ENCODE measurements at regions not wholly inside any gene's neighbourhood (a gene's known extent, or its start where the extent isn't known, plus 50 kb on each side); places are given as distances from the start of the nearest gene placed in this dataset.
"Not testable (repeated sequence)": the region's sequence is repeated elsewhere in the genome, so short reads cannot be mapped to it uniquely, and the experiment has no call there.

DNA sequence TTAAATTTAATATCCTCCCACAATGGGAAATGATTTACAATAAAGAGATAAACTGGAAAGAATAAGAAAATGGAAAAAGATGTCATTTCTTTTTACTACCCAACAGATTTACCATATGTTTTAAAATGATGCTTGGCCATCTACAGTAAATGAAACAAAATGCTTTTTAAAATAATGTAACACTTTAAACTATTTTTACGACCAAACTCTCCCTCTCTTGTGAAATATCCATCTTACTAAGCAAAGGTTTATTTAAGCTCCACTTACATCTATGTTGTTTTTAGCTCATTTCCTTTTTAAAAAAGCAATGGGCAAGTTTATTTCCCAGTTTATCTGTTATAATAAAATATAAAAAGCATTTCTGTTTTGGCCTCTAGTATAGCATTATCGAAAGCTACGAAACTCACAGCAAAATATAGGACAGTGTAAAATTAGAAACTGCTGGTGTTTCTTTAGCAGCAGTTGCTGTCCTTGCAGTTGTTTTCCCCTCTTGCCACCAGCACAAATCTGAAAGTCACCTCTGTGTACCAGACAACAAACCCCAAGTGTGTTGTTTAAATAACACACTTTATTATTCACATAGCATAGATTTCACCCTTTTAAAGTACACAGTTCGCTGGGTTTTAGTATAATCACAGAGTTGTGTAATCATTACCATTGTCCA lies 195.1 kb downstream of the CDRT15L2 start:
- DNase-seq = no peak

DNA sequence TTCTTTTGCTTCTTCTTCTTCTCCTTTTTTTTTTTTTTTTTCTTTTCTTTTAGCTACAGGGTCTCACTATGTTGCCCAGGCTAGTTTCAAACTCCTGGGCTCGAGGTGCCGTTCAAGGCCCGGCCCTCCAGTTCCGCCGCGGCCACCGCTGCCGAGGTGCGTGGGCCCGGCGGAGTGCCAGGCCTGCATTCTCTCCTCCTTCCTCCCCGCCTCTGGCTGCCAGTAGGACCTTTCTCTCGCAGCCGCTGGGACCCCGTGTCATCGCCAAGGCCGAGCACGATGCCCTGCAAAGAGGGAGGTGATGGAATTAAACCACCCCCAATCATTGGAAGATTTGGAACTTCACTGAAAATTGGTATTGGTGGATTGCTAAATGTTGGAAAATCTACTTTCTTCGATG lies 195.8 kb downstream of the CDRT15L2 start:
- no peak for DNase-seq

DNA sequence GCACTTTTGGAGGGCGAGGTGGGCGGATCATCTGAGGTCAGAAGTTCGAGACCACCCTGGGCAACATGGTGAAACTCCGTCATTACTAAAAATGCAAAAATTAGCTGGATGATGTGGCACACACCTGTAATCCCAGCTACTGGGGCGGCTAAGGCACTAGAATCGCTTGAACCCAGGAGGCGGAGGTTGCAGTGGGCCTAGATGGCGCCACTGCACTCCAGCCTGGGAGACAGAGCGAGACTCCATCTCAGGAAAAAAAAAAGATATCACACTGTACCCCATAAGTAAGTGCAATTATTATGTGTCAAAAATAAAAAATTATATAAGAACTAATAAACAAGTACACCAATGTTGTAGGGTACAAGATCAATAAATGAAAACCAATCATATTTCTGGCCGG lies 200.0 kb downstream of the CDRT15L2 start:
- no peak for DNase-seq

DNA sequence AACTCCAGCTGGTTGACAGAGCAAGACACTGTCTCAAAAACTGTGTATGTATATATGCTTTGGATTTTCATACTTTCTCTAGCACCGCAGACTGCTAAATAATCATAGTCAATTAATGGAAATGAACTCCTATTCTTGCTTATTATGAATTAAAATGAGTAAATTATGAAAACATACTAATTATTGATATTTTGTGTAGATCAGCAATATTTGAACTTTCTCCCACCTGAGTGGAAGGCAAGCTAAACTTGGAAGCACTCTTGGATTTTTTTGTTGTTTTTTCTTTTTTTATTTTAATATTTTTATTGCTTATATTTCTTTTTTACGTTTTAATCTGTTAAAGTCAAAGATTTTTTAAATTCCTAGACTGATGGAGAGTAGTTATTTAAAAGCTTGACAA lies 201.7 kb downstream of the CDRT15L2 start:
- DNase-seq = no peak

DNA sequence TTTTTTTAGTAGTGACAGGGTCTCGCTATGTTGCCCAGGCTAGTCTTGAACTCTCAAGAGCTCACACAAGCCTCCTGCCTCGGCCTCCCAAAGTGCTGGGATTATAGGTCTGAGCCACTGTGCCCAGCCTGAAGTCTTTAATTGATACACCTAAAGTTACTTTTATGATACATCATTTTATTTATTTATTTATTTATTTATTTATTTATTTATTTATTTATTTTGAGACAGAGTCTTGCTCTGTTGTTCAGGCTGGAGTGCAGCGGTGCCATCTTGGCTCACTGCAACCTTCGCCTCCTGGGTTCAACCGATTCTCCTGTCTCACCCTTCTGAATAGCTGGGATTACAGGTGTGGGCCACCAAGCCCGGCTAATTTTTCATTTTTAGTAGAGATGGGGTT lies 202.3 kb downstream of the CDRT15L2 start:
- not testable (repeated sequence) for DNase-seq

DNA sequence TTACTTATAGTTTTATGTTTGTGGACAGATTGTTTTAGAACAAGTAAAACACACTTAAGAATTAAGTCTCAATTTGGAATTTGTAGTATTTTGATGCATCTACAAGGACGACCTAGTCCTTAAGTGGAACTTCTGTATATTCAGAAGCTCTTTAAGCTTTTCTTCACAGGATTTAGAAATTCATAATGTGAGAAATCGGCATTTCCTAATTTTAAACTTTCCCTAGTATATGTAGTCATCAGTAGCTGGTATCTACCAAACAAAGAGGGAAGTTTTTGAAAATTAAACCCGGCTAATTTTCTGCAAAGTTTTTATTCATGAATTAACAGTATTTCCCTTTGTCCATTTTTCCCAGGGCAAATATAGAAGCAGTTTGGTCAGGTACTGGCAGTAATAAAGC lies 203.6 kb downstream of the CDRT15L2 start:
- DNase-seq = no peak

DNA sequence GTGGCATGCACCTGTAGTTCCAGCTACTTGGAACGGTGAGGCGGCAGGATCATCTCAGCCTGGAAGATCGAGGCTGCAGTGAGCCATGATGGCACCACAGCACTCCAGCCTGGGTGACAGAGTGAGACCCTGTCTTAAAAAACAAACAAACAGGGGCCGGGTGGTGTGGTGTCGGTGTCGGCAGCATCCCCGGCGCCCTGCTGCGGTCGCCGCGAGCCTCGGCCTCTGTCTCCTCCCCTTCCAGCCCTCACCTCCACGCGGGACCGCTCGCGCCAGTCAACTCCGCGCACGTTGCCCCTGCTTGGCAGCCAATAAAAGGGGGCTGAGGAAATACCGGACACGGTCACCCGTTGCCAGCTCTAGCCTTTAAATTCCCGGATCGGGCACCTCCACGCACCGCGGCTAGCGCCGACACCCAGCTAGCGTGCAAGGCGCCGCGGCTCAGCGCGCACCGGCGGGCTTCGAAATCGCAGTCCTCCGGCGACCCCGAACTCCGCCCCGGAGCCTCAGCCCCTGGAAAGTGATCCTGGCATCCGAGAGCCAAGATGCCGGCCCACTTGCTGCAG lies 204.7 kb downstream of the CDRT15L2 start:
- no peak for DNase-seq

DNA sequence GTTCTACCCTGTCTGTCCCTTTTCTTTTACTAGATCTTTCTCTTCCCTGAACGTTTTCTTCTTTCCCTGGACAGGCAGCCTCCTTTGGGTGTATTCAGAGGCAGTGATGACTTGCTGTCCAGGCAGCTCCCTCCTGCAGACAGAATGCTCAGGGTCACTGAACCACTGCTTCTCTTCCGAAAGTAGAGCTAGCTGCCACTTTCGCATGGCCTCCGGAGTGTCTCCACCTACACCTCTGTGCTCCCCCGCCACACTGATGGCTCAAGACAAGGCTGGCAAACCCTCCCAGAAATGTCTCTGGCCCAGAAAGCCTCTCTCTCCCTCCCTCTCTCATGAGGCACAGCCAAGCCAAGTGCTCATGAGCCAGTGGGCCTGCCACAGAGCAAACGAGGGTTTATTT lies 207.8 kb downstream of the CDRT15L2 start:
- DNase-seq = no peak

DNA sequence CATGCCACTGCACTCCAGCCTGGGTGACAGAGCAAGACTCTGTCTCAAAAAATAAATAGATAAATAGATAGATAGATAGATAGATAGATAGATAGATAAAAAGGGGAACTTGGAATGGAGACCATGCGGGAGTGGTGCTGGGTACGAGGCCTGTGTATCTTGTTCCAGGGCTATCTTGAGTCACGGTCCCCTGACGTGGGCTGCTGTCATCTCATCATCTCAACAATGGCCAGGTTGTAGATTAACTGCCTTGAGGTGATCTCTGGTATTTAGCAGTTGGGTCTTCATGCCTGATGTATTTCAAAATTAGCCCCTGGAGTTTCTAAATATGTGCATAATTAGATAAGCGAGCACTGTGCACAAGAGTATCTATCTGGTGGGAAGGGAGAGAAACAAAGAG lies 212.1 kb downstream of the CDRT15L2 start:
- no peak for DNase-seq

DNA sequence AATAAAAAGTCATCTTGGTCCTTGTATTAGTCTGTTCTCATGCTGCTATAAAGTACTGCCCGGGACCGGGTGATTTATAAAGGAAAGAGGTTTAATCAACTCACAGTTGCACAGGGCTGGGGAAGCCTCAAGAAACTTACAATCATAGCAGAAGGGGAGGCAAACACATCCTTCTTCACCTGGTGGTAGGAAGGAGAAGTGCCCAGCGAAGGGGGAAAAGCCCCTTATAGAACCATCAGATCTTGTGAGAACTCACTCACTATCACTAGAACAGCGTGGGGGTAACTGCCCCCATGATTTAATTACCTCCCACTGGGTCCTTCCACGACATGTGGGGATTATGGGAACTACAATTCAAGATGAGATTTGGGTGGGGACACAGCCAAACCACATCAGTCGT lies 215.0 kb downstream of the CDRT15L2 start:
- not testable (repeated sequence) for DNase-seq

DNA sequence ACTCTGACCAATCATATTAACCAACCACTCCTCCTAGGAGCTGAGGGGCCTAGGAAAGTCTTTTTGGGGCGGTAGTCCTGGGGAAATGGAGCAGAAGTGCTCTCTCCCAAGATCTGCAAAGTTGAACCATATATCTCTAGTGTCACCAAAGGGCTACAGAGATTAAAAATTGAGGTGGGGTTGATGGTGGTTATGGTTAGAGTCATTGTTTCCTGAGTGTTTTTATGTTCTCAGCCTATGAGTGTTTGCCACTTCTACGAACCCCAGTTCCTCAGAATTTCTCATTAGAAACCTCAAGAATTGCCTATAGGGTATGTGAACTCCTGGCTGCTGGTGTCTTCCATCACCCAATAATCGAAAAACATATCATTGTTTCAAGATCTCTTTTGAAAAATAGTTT lies 217.8 kb downstream of the CDRT15L2 start:
- DNase-seq = no peak

DNA sequence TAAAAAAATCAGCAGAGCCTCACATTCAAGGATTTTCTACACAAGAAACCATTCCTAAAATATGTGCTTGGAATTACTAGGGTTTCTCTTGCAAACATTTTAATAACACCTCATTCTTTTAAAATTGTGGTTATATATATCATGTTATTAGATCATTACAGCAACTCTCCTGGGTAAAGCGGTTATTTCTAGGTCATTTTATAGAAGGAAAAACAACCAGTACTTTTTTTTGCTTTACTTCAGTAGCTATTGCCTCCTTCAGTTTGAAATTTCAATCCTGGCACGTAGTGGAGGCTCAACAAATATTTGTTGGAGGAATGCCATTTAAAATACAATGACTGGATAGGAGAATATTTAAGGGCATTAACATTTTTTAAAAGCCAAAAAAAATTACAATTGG lies 220.6 kb downstream of the CDRT15L2 start:
- peak; percentile 50 for DNase-seq

DNA sequence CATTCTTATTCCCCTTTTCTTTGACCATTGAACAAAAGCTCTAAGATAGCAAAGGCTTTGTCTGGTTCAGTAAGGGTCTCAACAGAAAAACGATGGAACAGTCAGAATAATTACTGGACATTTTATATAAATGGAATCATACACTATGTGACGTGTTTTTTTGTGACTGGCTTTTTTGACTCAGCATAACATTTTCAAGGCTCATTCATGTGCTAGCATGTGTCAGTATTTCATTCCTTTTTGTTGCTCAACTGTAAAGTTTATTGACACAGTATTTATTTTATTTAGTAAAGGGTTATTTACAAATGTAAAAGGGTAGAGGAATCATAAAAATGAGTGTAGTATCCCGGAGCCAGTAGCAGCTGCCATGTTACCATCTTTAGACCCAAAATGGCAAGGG lies 226.2 kb downstream of the CDRT15L2 start:
- no peak for DNase-seq

DNA sequence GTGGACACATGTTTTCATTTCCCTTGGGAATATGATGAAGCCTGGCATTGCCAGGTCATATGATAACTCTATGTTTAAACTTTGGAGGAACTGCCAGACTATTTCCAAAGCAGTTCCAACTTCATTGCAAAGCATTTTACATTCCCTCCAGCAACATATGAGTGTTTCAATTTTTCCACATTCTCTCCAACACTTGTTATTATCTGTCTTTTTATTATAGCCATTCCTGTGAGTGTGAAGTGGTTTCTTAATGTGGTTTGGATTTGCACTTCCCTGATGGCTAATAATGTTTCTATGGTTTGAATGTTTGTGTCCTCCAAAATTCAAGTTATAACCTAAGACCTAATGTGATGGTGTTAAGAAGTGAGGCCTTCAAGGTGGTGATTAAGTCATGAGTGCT lies 228.0 kb downstream of the CDRT15L2 start:
- not testable (repeated sequence) for DNase-seq

DNA sequence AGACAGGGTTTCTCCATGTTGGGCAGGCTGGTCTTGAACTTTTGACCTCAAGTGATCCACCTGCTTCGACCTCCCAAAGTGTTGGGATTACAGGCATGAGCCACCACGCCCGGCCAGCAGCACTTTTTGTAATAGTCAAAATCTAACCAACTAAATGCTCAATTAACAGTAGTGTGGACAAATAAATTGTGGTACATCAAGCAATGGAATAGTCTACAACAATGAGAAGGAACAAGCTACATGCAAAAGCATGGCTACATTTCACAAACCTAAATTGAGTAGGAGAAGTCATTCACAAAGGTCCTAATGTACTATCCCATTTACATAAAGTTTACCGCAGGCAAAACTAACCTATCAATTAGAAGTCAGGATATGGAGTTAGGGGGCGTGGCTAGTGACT lies 227.4 kb downstream of the USP22 start:
- DNase-seq = not testable (repeated sequence)

DNA sequence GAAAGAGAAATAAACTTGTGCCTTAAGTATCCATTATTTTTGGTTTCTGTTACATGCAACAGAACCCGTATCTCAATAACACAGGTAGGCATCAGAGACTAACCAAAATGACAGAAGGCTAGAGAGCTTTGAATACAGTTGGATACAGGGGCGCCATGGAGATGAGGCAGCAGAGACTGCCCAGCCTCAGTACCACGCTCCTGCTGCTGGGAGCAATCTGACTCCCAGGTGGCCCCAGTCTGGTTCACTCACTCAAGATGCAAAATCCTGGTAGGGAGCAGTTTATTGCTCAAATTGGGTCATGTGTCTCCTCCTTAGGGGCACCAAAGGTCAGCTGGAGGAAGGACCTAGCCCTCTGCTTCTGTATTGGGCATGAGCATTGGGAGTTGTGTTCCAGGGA lies 218.9 kb downstream of the USP22 start:
- no peak for DNase-seq

DNA sequence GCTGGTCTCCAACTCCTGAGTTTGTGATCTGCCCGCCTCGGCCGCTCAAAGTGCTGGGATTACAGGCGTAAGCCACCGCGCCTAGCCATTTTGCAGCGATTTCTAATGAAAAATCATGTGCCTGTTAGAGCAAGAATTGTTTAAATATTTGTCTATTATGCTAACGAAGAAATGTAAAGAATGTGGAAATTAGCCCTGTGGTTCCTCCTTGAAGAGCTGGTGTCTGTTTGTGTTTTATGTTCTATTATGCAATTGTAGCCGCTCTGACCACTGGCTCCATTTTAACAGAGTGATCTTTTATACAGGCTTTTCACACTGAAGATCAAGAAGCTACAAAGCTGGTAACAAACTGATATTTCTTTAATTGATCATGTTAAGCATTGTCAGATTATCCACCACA lies 217.3 kb downstream of the USP22 start:
- no peak for DNase-seq

DNA sequence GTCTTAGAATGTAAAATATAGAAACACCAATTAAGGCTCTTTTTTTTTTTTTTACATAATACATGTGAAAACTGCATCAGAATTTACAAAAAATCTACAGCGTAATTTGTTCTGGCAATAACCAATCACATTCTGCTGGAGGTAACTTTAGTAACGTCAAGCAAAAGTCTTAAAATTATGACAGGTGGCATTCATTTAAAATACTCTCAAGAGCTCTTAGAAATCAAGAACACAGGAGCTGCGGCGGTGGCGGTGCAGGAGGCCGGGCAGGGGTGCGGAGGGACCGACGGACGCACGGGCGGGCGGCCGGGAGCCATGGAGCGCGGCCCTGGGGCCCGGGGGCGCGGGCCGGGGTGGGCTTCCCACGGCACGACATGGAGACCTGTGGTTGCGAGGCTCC lies 202.4 kb downstream of the USP22 start:
- DNase-seq = not testable (repeated sequence)

DNA sequence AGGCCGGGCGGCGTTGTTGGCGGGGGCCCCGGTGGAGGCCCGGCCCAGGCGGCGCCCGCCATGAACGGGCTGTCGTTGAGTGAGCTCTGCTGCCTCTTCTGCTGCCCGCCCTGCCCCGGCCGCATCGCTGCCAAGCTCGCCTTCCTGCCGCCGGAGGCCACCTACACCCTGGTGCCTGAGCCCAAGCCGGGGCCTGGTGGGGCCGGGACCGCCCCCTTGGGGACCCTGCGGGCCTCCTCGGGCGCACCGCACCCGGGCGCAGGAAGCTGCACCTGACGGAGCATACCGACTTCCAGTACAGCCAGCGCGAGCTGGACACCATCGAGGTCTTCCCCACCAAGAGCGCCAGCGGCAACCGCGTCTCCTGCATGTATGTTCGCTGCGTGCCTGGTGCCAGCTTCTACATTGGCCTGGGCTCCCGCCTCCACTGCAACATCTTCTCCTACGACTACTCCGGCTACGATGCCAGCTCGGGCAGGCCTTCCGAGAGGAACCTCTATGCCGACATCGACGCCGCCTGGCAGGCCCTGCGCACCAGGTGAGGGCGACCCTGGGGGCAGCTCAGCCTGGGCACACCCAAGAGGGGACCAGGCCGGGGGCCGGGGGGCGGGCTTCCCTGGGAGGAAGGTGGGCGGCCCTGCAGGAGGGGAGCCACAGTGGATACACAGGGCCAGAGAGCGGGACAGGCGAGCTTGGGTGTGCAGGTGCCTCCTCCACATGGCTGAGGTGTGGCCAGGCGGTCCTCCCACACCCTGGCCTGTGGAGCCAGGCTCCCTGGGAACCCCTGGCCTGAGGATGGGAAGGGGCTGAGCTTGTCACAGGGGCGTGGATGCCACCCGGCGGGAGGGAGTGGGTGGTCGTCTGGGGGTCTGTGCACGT lies 201.6 kb downstream of the USP22 start:
- not testable (repeated sequence) for DNase-seq

DNA sequence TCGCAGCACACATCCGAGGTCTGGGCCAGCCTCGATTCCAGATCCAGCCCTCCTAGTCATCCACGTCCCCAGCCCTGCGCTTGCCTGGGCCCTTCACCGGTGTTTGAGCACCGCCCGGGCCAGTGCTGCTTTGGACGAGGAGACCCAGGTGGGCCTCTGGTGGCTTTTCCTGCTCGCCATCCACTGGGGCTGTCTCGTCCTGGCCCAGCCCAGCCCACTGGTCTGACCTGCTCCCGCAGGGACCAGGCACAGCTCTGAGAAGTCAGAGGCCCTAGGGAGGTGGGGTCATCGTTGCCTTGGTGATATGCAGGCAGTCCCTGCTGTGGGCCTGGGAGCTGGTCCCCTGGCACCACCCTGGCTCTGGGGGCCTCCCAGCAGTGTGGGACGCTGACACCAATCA lies 200.8 kb downstream of the USP22 start:
- DNase-seq = not testable (repeated sequence)

DNA sequence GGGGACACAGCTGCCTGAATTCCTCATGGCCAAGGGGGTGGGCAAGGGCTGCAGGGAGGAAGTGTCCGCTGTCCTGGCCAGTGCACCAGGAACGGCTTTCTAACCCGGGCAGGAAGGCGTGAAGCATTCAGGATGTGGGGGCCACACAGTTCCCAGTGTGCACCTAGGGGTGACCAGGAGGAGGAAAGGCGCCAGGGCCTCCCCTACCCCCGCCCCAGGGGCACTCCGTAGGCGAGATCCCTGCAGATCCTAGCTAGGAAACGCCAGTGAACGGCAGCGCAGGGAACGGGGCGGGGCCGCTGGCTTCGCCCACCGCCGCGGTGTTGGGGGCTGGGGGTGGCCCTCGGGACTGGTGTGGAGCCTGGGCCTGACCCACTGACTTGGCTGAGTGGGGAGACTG lies 199.6 kb downstream of the USP22 start:
- not testable (repeated sequence) for DNase-seq

DNA sequence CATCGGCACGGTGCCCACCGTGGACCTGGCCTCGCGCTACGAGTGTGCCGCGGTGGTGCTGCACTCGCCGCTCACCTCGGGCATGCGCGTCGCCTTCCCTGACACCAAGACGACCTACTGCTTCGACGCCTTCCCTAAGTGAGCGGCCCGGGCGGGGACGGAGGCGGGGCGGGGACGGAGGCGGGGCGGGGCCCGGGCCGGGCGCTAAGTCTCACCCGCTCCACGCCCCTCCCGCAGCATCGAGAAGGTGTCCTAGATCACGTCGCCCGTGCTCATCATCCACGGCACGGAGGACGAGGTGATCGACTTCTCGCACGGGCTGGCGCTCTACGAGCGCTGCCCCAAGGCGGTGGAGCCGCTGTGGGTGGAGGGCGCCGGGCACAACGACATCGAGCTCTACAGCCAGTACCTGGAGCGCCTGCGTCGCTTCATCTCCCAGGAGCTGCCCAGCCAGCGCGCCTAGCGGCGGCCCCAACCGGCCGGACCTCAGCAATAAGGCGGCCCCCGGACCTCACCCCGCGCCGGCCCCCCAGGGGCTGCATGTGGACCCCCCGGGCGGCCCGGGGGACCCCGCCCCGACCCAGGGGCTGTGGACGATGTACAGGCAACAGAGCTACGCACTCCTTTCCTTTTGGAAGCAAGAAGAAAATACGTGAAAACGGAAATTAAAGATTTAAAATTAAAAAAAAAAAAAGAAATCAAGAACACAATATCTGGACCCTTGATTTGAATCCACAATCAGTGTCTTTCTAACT lies 198.8 kb downstream of the USP22 start:
- DNase-seq = not testable (repeated sequence)

DNA sequence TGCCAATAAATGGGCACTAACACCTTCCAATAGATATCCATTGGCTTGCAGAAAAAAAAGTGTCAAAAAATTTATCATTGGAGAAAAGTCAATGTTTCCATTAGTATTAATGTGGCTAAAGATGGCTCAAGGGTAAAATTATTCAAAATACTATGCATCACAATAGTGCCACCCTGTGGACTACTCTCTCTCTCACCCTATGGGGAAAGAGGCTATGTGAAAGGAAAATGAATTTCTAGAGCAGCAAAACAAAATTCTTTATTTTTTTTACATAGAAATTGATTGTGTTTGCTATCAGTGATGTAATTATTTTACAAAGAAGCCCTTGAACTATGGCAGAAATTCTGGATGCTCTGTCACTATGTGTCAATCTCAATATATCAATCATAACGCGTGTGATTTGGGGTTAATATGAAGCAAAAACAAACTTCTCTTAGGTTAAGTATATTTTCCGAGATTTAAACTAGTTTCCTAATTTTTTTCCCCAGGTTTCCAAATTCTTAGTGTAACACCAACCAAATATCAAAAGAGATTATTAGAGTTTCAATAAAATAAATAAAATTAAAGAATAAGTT lies 193.9 kb downstream of the USP22 start:
- DNase-seq = not testable (repeated sequence)

All from fibroblast of upper back skin (primary cell).